ENCODE measurements at regions not wholly inside any gene's neighbourhood (a gene's known extent, or its start where the extent isn't known, plus 50 kb on each side); places are given as distances from the start of the nearest gene placed in this dataset.

DNA sequence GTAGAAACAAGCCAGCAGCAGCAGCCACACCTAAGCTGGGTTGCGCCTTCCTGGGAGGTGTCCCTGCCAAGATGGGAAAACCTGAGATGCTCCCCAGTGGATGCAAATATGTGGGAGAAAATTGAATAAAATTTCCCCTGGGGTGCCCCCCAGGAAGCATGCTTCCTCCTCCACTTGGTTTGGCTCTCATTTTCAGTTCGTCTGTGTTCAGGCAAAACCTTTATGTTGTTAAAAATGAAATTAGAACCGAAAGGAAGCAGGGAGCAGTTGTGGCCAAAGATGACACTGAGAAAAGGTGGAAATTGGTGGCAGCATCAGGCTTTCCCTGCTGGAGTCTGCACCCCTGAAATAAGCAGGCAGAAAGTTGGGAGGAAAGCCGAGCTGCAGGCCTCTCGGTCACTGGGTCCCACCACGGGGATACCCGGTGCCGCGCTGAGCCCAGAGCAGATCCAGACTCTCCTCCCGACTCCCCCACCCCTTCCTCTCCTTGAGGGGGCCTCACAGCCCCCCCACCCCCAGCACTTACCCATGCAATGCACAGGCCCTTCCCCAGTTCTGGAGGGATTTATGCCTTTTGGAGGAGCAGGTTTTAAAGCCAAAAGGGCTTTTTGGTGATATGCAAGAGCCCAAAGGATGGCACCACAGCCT, 267.7 kb upstream of the SPRED2 start:
- Histone ChIP-seq H3K27me3 (ENCODE audit: control insufficient read depth in 1 of 2, insufficient read depth in 2 of 2, low read length in 2 of 2) (peaks cover 0 to 22% of the 10 kb centered on the region in 2 experiments; a peak in 4 of 5 replicates), H3K79me2 (ENCODE audit: insufficient read depth, low read length) (no peaks in the 10 kb centered on the region), H4K20me1 (ENCODE audit: insufficient read depth, low read length) (no peaks in the 10 kb centered on the region), H3K36me3 (replicated peaks in 1 of 2; ENCODE audit: control insufficient read depth in 1 of 2, insufficient read depth in 2 of 2, low read length in 2 of 2) (no peaks in the 10 kb centered on the region), H3K9me3 (ENCODE audit: low read length) (no peaks in the 10 kb centered on the region), H3K4me1 (ENCODE audit: insufficient read depth, low read length) (no peaks in the 10 kb centered on the region), H3K4me3 (replicated peaks in 1 of 3; ENCODE audit: insufficient read depth in 1 of 3, low read depth in 2 of 3, low read length in 3 of 3) (no peak overlapping the region), H2AFZ (ENCODE audit: low read length) (no peak overlapping the region), H3K27ac (ENCODE audit: extremely low read length, insufficient read depth, low read length) (no peak overlapping the region), H3K9ac (ENCODE audit: insufficient read depth, low read depth, low read length) (no peak overlapping the region), H3K4me2 (ENCODE audit: low read depth, low read length) (no peak overlapping the region)
- no peak for FAIRE-seq
- ChIA-PET CTCF (ENCODE audit: low intra/inter-chr PET ratio, low total read pairs) (no interaction called here), POLR2A (no interaction called here)
- no TSS peak for BruUV-seq (replicated peaks)
- intact Hi-C loops (cut with micrococcal nuclease; ENCODE audit: unreplicated experiment) (no loop called here), in situ Hi-C loops (cut with HindIII; ENCODE audit: extremely low pct_ligation_motif_present, low pct_unique_long_range_greater_than_20kb) (no loop called here)
- ATAC-seq = no peak
- WGBS (ENCODE audit: low lambda C conversion rate) = 49% methylated on average over 10 of the region's 10 CpGs
- TF ChIP-seq PAF1 (CRISPR knock-in tag; IDR thresholded peaks at IDR 0.05) (no peak), CCDC6 (CRISPR knock-in tag; IDR thresholded peaks at IDR 0.05) (no peak), ZNF629 (CRISPR knock-in tag; conservative IDR thresholded peaks at IDR 0.05) (no peak), DMAP1 (CRISPR knock-in tag; IDR thresholded peaks at IDR 0.05) (no peak), ZBTB21 (CRISPR knock-in tag; IDR thresholded peaks at IDR 0.05) (no peak), PHF5A (CRISPR knock-in tag; IDR thresholded peaks at IDR 0.05; ENCODE audit: low read depth, unreplicated experiment) (no peak), SIX4 (CRISPR knock-in tag; IDR thresholded peaks at IDR 0.05) (no peak), ZNF619 (CRISPR knock-in tag; IDR thresholded peaks at IDR 0.05) (no peak), CREM (IDR thresholded peaks at IDR 0.05) (no peak), CREM (CRISPR knock-in tag; IDR thresholded peaks at IDR 0.05) (no peak), SMC3 (IDR thresholded peaks at IDR 0.05; ENCODE audit: low read length) (no peak)
- DNase-seq (ENCODE audit: low spot score) = no peak

DNA sequence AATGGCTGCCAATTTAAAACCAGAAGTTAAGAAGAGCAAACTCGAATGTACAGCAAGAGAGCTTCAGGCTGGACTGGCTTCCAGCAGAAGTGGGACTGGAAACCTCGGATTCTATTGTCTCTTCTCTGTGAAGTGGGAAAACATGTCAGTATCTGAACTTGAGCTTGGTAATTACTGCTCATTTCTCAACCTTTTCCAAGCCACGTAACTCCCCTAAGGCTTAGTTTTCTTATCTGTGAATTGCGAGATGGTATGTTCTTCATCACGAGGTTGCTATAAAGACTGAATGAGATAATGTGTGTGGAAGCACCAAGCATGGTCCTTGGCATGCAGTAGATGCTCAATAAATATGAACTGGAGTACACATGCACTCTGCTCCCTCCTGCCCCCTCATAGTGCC, 259.4 kb upstream of the SPRED2 start:
- ChIA-PET CTCF (ENCODE audit: low intra/inter-chr PET ratio, low total read pairs) (no interaction called here), POLR2A (no interaction called here)

More for the DNA sequence above, 259.4 kb upstream of the SPRED2 start:
- Histone ChIP-seq H4K20me1 (ENCODE audit: insufficient read depth, low read length) (no peaks in the 10 kb centered on the region), H2AFZ (ENCODE audit: low read length) (no peak overlapping the region), H3K4me3 (replicated peaks in 1 of 3; ENCODE audit: insufficient read depth in 1 of 3, low read depth in 2 of 3, low read length in 3 of 3) (no peak overlapping the region), H3K79me2 (ENCODE audit: insufficient read depth, low read length) (no peaks in the 10 kb centered on the region), H3K9me3 (ENCODE audit: low read length) (no peaks in the 10 kb centered on the region), H3K9ac (ENCODE audit: insufficient read depth, low read depth, low read length) (no peak overlapping the region), H3K36me3 (replicated peaks in 1 of 2; ENCODE audit: control insufficient read depth in 1 of 2, insufficient read depth in 2 of 2, low read length in 2 of 2) (no peaks in the 10 kb centered on the region), H3K27me3 (ENCODE audit: control insufficient read depth in 1 of 2, insufficient read depth in 2 of 2, low read length in 2 of 2) (peaks cover 0 to 20% of the 10 kb centered on the region in 2 experiments; a peak in 3 of 5 replicates), H3K4me2 (ENCODE audit: low read depth, low read length) (no peak overlapping the region), H3K4me1 (ENCODE audit: insufficient read depth, low read length) (no peaks in the 10 kb centered on the region), H3K27ac (ENCODE audit: extremely low read length, insufficient read depth, low read length) (no peak overlapping the region)
- FAIRE-seq (no peak), ATAC-seq (no peak), DNase-seq (ENCODE audit: low spot score) (no peak)
- WGBS (ENCODE audit: low lambda C conversion rate) = 2% methylated on average over 5 of the region's 5 CpGs
- intact Hi-C loops (cut with micrococcal nuclease; ENCODE audit: unreplicated experiment) (no loop called here), in situ Hi-C loops (cut with HindIII; ENCODE audit: extremely low pct_ligation_motif_present, low pct_unique_long_range_greater_than_20kb) (no loop called here)
- TF ChIP-seq, protein P1, sequence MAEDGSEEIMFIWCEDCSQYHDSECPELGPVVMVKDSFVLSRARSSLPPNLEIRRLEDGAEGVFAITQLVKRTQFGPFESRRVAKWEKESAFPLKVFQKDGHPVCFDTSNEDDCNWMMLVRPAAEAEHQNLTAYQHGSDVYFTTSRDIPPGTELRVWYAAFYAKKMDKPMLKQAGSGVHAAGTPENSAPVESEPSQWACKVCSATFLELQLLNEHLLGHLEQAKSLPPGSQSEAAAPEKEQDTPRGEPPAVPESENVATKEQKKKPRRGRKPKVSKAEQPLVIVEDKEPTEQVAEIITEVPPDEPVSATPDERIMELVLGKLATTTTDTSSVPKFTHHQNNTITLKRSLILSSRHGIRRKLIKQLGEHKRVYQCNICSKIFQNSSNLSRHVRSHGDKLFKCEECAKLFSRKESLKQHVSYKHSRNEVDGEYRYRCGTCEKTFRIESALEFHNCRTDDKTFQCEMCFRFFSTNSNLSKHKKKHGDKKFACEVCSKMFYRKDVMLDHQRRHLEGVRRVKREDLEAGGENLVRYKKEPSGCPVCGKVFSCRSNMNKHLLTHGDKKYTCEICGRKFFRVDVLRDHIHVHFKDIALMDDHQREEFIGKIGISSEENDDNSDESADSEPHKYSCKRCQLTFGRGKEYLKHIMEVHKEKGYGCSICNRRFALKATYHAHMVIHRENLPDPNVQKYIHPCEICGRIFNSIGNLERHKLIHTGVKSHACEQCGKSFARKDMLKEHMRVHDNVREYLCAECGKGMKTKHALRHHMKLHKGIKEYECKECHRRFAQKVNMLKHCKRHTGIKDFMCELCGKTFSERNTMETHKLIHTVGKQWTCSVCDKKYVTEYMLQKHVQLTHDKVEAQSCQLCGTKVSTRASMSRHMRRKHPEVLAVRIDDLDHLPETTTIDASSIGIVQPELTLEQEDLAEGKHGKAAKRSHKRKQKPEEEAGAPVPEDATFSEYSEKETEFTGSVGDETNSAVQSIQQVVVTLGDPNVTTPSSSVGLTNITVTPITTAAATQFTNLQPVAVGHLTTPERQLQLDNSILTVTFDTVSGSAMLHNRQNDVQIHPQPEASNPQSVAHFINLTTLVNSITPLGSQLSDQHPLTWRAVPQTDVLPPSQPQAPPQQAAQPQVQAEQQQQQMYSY (CRISPR knock-in tag; IDR thresholded peaks at IDR 0.05) = no peak
- no peak for TF ChIP-seq ZNF605 (CRISPR knock-in tag; IDR thresholded peaks at IDR 0.05)
- no peak for TF ChIP-seq HES4 (CRISPR knock-in tag; IDR thresholded peaks at IDR 0.05; ENCODE audit: borderline replicate concordance)
- TF ChIP-seq KDM2A (CRISPR knock-in tag; IDR thresholded peaks at IDR 0.05; ENCODE audit: borderline replicate concordance, low read depth) = no peak
- TF ChIP-seq HNF4A (CRISPR knock-in tag; IDR thresholded peaks at IDR 0.05) = no peak
- no TSS peak for BruUV-seq (replicated peaks)
